HG03571 (cell line): ENCODE measurements at regions not wholly inside any gene's neighbourhood (a gene's known extent, or its start where the extent isn't known, plus 50 kb on each side); places are given as distances from the start of the nearest gene placed in this dataset.

Source experiments
- ATAC-seq: cut with Tn5 transposase; IDR thresholded peaks from one replicate; pipeline ENCODE4 v1.9.1; 2021; ENCODE audit not compliant: unreplicated experiment

GRCh38 chr3:8239718-8240695 is 261.6 kb upstream of the LMCD1 start:
- ATAC-seq: peak; percentile 85

- no peak for ATAC-seq
Measured at GRCh38 chr3:8246070-8246469, 255.6 kb upstream of the LMCD1 start.

GRCh38 chr3:8253201-8253600 is 248.4 kb upstream of the LMCD1 start:
- ATAC-seq: no peak

GRCh38 chr3:8254489-8254888 is 247.1 kb upstream of the LMCD1 start:
- no peak for ATAC-seq

GRCh38 chr3:8255725-8256124 is 245.9 kb upstream of the LMCD1 start:
- no peak for ATAC-seq

- no peak for ATAC-seq
Measured at GRCh38 chr3:8256441-8257071, 245.1 kb upstream of the LMCD1 start.

- ATAC-seq: no peak
Measured at GRCh38 chr3:8261018-8261417, 240.6 kb upstream of the LMCD1 start.

- no peak for ATAC-seq
Measured at GRCh38 chr3:8266730-8267131, 234.9 kb upstream of the LMCD1 start.

- ATAC-seq: no peak
Measured at GRCh38 chr3:8273479-8273878, 228.1 kb upstream of the LMCD1 start.

GRCh38 chr3:8276056-8276455 is 225.6 kb upstream of the LMCD1 start:
- no peak for ATAC-seq

- ATAC-seq: no peak
Measured at GRCh38 chr3:8276506-8276905, 225.1 kb upstream of the LMCD1 start.

GRCh38 chr3:8278448-8278847 is 223.2 kb upstream of the LMCD1 start:
- ATAC-seq: no peak

GRCh38 chr3:8279476-8279875 is 222.1 kb upstream of the LMCD1 start:
- no peak for ATAC-seq

GRCh38 chr3:8279886-8280550 is 221.6 kb upstream of the LMCD1 start:
- ATAC-seq: no peak

GRCh38 chr3:8282541-8283165 is 219.0 kb upstream of the LMCD1 start:
- ATAC-seq: no peak

GRCh38 chr3:8283193-8283592 is 218.4 kb upstream of the LMCD1 start:
- ATAC-seq: no peak

- ATAC-seq: no peak
Measured at GRCh38 chr3:8286086-8286485, 215.5 kb upstream of the LMCD1 start.

- no peak for ATAC-seq
Measured at GRCh38 chr3:8286749-8287148, 214.9 kb upstream of the LMCD1 start.

- ATAC-seq: no peak
Measured at GRCh38 chr3:8290611-8291010, 211.0 kb upstream of the LMCD1 start.

GRCh38 chr3:8296461-8296860 is 205.2 kb upstream of the LMCD1 start:
- ATAC-seq: no peak
